ENCODE measurements at regions not wholly inside any gene's neighbourhood (a gene's known extent, or its start where the extent isn't known, plus 50 kb on each side); places are given as distances from the start of the nearest gene placed in this dataset.

- TF ChIP-seq MAX (IDR thresholded peaks at IDR 0.05; ENCODE audit: low read depth) (no peak), YY1 (IDR thresholded peaks at IDR 0.05; ENCODE audit: low read depth) (no peak), CTCF (IDR thresholded peaks at IDR 0.05) (no peak), SMC3 (IDR thresholded peaks at IDR 0.05; ENCODE audit: low read depth, low read length) (no peak), NFIC (IDR thresholded peaks at IDR 0.05; ENCODE audit: borderline replicate concordance) (no peak), ELF1 (IDR thresholded peaks at IDR 0.05) (no peak), CHD2 (IDR thresholded peaks at IDR 0.05; ENCODE audit: low read length, partially characterized antibody) (no peak), FOXJ3 (CRISPR knock-in tag; IDR thresholded peaks at IDR 0.05) (no peak), GABPA (IDR thresholded peaks at IDR 0.05; ENCODE audit: low read depth) (no peak), FOSL2 (IDR thresholded peaks at IDR 0.05; ENCODE audit: borderline replicate concordance, low read depth) (no peak), POLR2AphosphoS5 (IDR thresholded peaks at IDR 0.05; ENCODE audit: low read depth, low read length) (no peak), IRF3 (IDR thresholded peaks at IDR 0.05; ENCODE audit: low read depth, low read length) (no peak), RAD21 (IDR thresholded peaks at IDR 0.05; ENCODE audit: low read length) (no peak), PBX3 (IDR thresholded peaks at IDR 0.05) (no peak)
These were observed 57.0 kb upstream of the GBA3 start for GRCh38 chr4:22635692-22636091.
